Activated T-cell treated with anti-CD3 and anti-CD28 coated beads, Interleukin-2, amount 50 U/mL, for 72 hours (primary cell): ENCODE measurements at regions not wholly inside any gene's neighbourhood (a gene's known extent, or its start where the extent isn't known, plus 50 kb on each side); places are given as distances from the start of the nearest gene placed in this dataset.

Experiments
- ATAC-seq, 2 donors: fragments of 150-1000 bp; cut with Tn5 transposase; replicated peaks in 1 of 2; 2 replicates each; pipeline ENCODE4 v1.10.0; 2021; ENCODE audit warnings: moderate library complexity in 2 of 2, mild to moderate bottlenecking in 1 of 2
- DNase-seq, 2 donors: peaks; one replicate each; pipeline ENCODE4 v3.0.0; 2021 to 2022; ENCODE audit warnings: mixed read lengths in 1 of 2
- H3K27ac Mint-ChIP-seq: one replicate; pipeline ENCODE4 v1.8.0; 2022; ENCODE audit warnings: mild to moderate bottlenecking, moderate library complexity, mixed read lengths
- H3K27me3 Mint-ChIP-seq: one replicate; pipeline ENCODE4 v1.8.0; 2022; ENCODE audit warnings: low read depth, mixed read lengths
- H3K36me3 Mint-ChIP-seq, 2 donors: one replicate each; pipeline ENCODE4 v1.8.0; 2022; ENCODE audit warnings: mixed read lengths in 2 of 2, mild to moderate bottlenecking in 1 of 2; ENCODE audit not compliant: insufficient read depth in 2 of 2
- H3K4me1 Mint-ChIP-seq: one replicate; pipeline ENCODE4 v1.8.0; 2022; ENCODE audit warnings: low read depth, mixed read lengths
- H3K4me3 Mint-ChIP-seq, 2 donors: one replicate each; pipeline ENCODE4 v1.8.0; 2022; ENCODE audit warnings: mild to moderate bottlenecking in 2 of 2, mixed read lengths in 2 of 2, moderate library complexity in 2 of 2
- H3K9me3 Mint-ChIP-seq, 2 donors: one replicate each; pipeline ENCODE4 v1.8.0; 2022; ENCODE audit warnings: mixed read lengths in 2 of 2

DNA sequence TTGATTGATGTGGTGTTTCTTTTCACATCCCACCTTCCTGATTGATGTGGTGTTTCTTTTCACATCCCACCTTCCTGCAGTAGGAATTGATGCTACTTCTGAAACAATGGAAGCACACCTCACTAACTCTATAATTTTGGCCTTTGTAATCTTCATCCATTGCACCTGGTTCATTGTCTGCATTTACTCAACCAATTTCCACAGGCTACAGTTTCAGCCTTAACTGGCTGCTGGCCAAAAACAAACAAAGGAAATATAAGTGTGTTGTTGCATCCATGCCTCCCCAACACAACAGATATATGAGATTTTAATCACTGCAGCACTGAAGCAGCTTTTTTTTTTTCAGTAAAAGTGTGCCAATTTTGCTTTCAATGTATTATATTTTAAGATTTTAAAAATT lies 867.6 kb upstream of the PCDH7 start:
- H3K36me3 Mint-ChIP-seq = no peaks in the 10 kb centered on the region
- ATAC-seq (no peak), DNase-seq (no peak)
- H3K27me3 Mint-ChIP-seq = no peaks in the 10 kb centered on the region
- H3K4me3 Mint-ChIP-seq = no peak overlapping the region
- H3K27ac Mint-ChIP-seq = no peak overlapping the region
- H3K9me3 Mint-ChIP-seq = peaks cover 6 to 11% of the 10 kb centered on the region in 2 donors
- H3K4me1 Mint-ChIP-seq = no peaks in the 10 kb centered on the region

DNA sequence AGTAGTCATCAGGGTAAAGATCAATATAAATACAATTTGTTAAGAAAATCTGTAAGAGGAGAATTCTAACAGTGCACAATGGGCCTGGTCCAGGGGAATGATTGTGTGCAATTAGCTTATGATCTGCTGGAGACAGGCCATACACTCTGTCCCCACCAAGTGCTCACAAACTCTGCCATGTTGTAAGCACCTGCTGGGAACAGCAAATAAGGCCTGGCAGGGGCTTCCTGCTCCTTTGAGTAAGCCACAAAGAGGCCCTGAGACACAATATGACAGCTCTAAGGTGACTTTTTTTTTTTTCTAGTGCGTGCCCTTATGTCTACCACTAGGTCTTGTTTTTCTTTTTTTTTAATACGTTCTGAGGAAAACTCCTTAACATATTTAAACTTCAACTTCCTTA lies 866.3 kb upstream of the PCDH7 start:
- Mint-ChIP-seq H3K27me3 (no peaks in the 10 kb centered on the region), H3K36me3 (no peaks in the 10 kb centered on the region), H3K27ac (no peak overlapping the region), H3K9me3 (peaks cover 5 to 14% of the 10 kb centered on the region in 2 donors), H3K4me3 (no peak overlapping the region), H3K4me1 (no peaks in the 10 kb centered on the region)
- ATAC-seq (no peak), DNase-seq (no peak)

DNA sequence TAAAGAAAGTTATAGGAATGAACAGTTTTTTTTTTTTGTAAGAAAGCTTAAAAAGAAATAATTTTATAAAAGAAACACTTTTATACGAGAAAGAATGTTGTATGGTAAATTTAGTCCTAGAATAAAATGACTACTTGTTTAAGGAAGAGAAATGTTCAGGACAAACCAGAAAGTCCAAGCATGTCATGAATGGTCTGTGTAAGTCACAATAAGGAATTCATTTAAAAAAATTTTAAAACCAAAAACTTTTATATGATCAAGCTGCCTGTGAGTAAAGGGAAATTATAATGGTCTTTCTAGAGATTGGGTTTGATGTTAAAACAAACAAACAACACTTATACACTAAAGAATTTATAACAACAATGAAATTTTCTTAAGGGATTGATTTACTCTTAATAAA lies 858.9 kb upstream of the PCDH7 start:
- no peak for DNase-seq
- Mint-ChIP-seq H3K4me3 (no peak overlapping the region), H3K27ac (no peak overlapping the region), H3K36me3 (peaks cover 0 to 2% of the 10 kb centered on the region in 2 donors), H3K9me3 (peaks cover 5 to 13% of the 10 kb centered on the region in 2 donors), H3K27me3 (no peaks in the 10 kb centered on the region), H3K4me1 (no peaks in the 10 kb centered on the region)
- ATAC-seq = no peak

DNA sequence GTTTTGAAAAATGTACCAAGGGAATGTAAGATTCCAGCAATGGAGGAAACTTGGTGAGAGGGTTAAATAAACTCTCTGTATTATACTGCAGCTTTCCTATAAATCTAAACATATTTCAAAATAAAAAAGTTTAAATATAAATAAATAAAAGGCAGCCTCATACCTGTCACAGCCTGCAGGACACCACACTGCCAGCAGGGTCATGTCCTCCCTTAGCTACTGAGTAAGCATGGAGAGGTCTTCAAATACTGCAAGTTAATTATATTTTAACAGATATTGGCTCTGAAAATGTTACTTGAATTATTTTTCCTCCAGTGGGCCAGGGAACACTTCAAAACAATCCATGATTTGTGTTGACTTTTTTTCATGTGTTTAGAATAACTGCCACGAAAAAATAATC lies 852.8 kb upstream of the PCDH7 start:
- H3K4me3 Mint-ChIP-seq = no peak overlapping the region
- H3K27me3 Mint-ChIP-seq = no peaks in the 10 kb centered on the region
- no peak for DNase-seq
- peaks cover 5 to 6% of the 10 kb centered on the region in 2 donors for H3K9me3 Mint-ChIP-seq
- no peak overlapping the region for H3K27ac Mint-ChIP-seq
- no peak for ATAC-seq
- no peaks in the 10 kb centered on the region for H3K36me3 Mint-ChIP-seq
- H3K4me1 Mint-ChIP-seq = no peaks in the 10 kb centered on the region

DNA sequence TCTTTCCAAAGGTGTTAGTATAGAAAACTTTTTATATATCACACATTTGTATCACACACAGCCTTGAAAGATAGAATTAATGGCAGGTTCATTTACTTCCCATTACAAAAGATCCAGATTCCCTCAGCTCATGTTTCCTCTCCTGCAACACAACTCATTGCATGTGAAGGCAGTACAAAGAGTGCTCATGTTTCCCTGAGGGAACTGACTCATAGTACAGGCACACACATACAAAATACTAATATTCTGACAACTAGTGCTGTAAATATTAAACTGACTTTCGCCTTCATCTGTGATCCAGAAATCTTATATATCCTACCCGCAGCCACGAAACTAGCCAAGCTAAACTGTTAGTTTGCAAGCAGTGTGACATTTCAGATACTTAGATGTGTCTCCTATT lies 819.8 kb upstream of the PCDH7 start:
- DNase-seq (no peak), ATAC-seq (no peak)
- Mint-ChIP-seq H3K36me3 (no peaks in the 10 kb centered on the region), H3K27ac (no peak overlapping the region), H3K4me3 (no peak overlapping the region), H3K27me3 (no peaks in the 10 kb centered on the region), H3K9me3 (peaks cover 4 to 5% of the 10 kb centered on the region in 2 donors), H3K4me1 (no peaks in the 10 kb centered on the region)

DNA sequence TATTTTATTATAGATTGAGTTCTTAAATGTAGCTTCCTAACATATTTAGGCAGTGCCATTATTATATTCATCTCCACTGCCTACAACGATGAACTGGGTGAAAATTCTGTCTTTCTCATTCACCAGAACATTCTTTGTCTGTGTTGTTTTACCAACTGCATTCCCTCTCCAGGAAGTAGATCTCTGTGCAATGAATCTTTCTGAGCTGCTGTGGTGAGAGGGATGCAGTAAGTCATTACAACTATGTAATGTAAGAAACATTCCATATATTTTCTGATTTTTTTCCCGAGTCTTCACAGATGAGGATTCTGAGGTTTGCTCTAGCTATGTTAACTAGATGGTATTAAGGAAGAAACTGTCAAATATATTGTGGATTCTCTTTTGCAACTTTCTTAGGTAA lies 811.9 kb upstream of the PCDH7 start:
- H3K9me3 Mint-ChIP-seq = peaks cover 2 to 5% of the 10 kb centered on the region in 2 donors
- H3K36me3 Mint-ChIP-seq = no peaks in the 10 kb centered on the region
- no peaks in the 10 kb centered on the region for H3K27me3 Mint-ChIP-seq
- H3K4me1 Mint-ChIP-seq = no peaks in the 10 kb centered on the region
- H3K4me3 Mint-ChIP-seq = no peak overlapping the region
- DNase-seq (no peak), ATAC-seq (no peak)
- no peak overlapping the region for H3K27ac Mint-ChIP-seq

DNA sequence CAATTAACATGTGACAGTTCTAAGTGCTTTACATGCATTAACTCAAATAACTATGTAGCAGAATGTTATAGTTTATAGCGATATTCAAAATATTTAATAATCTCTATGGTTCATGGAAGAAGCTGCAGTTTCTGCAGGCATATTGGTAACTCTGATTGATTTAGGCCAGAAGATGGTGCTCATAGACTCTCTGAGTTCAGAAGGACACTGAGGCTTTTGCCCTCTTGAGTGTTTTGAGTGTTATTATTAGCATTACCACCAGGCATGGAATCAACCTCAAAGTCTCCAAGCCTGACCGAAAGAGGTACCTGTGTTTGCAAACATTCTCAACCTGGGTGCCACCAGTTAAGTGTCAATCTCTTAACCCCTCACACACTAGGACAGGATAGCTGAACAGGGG lies 792.3 kb upstream of the PCDH7 start:
- no peak overlapping the region for H3K27ac Mint-ChIP-seq
- ATAC-seq (no peak), DNase-seq (no peak)
- H3K9me3 Mint-ChIP-seq = peaks cover 8 to 11% of the 10 kb centered on the region in 2 donors
- no peaks in the 10 kb centered on the region for H3K36me3 Mint-ChIP-seq
- H3K27me3 Mint-ChIP-seq = no peaks in the 10 kb centered on the region
- H3K4me3 Mint-ChIP-seq = no peak overlapping the region
- no peaks in the 10 kb centered on the region for H3K4me1 Mint-ChIP-seq

DNA sequence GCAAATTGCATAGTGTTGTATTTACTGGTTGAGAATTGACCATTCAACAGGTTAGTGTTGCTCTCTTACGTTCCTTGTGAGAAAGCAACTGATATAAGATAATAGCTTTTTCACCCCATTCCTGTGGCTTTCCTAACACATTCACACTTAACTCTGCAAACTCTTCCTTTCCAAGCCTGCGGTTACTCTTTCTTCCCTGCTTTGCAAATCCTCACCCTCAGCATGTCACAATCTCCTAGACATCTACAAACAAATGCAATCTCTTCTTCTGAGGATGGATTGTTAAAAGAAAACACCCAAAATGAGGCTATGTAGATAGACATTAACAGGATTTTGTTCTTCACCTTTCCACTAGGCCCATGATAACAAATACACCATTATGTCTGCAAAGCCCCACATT lies 771.7 kb upstream of the PCDH7 start:
- ATAC-seq (no peak), DNase-seq (no peak)
- Mint-ChIP-seq H3K36me3 (peaks cover 1 to 2% of the 10 kb centered on the region in 2 donors), H3K9me3 (peaks cover 7 to 10% of the 10 kb centered on the region in 2 donors), H3K4me3 (no peak overlapping the region), H3K27ac (no peak overlapping the region), H3K4me1 (no peaks in the 10 kb centered on the region), H3K27me3 (no peaks in the 10 kb centered on the region)

DNA sequence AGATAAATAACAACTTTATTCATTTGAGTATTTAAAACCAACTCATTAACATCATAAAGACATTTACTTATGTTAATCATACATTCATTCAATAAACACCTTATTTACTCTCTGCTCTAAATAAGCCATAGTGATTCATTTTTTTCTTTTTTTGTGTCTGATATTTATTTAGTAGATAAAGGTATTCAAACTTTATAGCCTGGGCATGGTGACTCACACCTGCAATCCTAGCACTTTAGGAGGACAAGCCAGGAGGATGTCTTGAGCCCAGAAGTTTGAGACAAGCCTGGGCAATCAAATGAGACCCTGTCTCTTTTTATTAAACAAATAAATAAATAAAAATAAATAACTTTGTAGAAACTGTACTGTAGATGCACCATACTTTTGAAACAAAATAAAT lies 771.3 kb upstream of the PCDH7 start:
- no peaks in the 10 kb centered on the region for H3K27me3 Mint-ChIP-seq
- H3K9me3 Mint-ChIP-seq = peaks cover 7 to 8% of the 10 kb centered on the region in 2 donors
- DNase-seq = no peak
- peaks cover 1 to 2% of the 10 kb centered on the region in 2 donors for H3K36me3 Mint-ChIP-seq
- ATAC-seq = no peak
- no peak overlapping the region for H3K27ac Mint-ChIP-seq
- no peaks in the 10 kb centered on the region for H3K4me1 Mint-ChIP-seq
- H3K4me3 Mint-ChIP-seq = no peak overlapping the region

DNA sequence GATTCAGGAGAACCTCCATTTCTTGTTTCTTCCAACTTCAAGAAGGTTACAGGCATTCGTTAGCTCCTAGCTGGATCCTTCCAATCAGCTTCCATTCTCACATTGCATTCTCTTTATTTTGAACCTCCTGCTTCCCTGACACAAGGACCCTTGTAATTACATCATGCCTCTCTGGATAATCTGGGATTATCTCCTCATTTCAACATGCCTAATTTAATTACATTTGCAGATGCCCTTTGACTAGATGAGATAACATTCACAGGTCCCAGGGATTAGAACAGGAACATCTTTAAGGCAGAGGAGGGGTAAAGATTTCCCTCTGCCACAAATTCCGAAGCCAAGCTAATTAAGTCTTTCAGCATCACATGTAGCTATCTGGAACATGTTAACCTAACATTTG lies 753.8 kb upstream of the PCDH7 start:
- Mint-ChIP-seq H3K27me3 (no peaks in the 10 kb centered on the region), H3K4me3 (no peak overlapping the region), H3K9me3 (peaks cover 0 to 5% of the 10 kb centered on the region in 2 donors), H3K27ac (no peak overlapping the region), H3K4me1 (no peaks in the 10 kb centered on the region), H3K36me3 (no peaks in the 10 kb centered on the region)
- DNase-seq (no peak), ATAC-seq (no peak)

DNA sequence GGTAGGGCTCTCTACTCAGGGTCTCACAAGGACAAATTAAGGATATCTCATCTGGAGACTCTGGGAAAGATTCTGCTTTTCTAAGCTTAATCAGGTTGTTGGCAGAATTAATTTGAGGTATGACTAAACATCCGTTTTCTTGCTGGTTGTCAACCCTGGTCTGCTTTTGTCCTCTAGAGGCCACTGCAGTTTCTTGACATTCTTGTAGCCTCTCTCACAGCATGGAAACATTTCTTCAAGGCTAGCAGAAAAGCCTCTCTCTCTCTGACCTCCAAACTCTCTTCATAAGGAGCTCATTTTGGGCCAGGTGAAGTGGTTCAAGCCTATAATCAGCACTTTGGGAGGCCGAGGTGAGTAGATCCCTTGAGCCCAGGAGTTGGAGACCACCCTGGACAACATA lies 749.5 kb upstream of the PCDH7 start:
- Mint-ChIP-seq H3K9me3 (peaks cover 0 to 2% of the 10 kb centered on the region in 2 donors), H3K4me3 (no peak overlapping the region), H3K27me3 (no peaks in the 10 kb centered on the region), H3K36me3 (no peaks in the 10 kb centered on the region), H3K27ac (no peak overlapping the region), H3K4me1 (no peaks in the 10 kb centered on the region)
- DNase-seq (no peak), ATAC-seq (no peak)

DNA sequence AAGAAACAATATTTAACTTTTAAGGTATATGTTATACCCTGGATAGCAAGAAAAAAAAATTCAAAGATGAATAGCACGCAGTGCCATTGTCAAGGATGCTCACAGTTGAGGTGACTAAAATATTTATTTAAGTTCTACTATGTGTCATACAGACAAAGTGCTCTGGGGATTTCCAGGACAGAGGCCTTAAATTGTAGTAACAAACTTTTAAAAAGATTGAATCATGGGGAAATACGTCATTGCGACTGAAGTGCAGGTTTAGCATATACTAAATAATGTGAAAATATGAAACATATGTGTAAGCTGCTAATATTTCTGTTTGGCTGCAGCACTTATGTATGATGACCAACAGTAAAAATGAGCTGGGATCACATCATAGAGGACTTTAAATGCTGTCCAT lies 748.0 kb upstream of the PCDH7 start:
- H3K4me1 Mint-ChIP-seq = no peaks in the 10 kb centered on the region
- ATAC-seq = no peak
- H3K4me3 Mint-ChIP-seq = no peak overlapping the region

DNA sequence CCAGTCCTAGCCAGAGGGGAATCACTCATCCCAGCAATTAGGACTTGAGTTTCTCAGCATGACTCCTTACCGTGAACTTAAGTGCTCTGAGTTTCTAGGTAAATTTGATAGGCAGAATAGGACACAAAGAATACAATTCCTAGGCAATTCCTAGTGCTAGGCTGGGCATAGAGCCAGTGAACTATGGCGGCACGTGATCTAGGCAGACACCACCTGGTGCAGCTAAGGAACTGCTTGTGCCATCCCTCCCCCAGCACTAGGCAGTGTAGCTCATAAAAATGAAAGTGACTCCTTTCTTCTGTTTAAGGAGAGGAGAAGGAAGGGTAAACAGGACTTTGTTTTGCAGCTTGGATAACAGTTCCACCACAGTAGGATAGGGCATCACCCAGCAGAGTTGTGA lies 736.3 kb upstream of the PCDH7 start:
- no peak overlapping the region for H3K27ac Mint-ChIP-seq
- no peaks in the 10 kb centered on the region for H3K36me3 Mint-ChIP-seq
- no peaks in the 10 kb centered on the region for H3K27me3 Mint-ChIP-seq
- no peaks in the 10 kb centered on the region for H3K4me1 Mint-ChIP-seq
- no peak for ATAC-seq
- H3K4me3 Mint-ChIP-seq = no peak overlapping the region
- H3K9me3 Mint-ChIP-seq = peaks cover 7 to 11% of the 10 kb centered on the region in 2 donors
- DNase-seq = no peak

More for the DNA sequence above, 748.0 kb upstream of the PCDH7 start:
- Mint-ChIP-seq H3K36me3 (no peaks in the 10 kb centered on the region), H3K9me3 (peaks cover 2 to 3% of the 10 kb centered on the region in 2 donors), H3K27me3 (no peaks in the 10 kb centered on the region), H3K27ac (no peak overlapping the region)
- DNase-seq = no peak

DNA sequence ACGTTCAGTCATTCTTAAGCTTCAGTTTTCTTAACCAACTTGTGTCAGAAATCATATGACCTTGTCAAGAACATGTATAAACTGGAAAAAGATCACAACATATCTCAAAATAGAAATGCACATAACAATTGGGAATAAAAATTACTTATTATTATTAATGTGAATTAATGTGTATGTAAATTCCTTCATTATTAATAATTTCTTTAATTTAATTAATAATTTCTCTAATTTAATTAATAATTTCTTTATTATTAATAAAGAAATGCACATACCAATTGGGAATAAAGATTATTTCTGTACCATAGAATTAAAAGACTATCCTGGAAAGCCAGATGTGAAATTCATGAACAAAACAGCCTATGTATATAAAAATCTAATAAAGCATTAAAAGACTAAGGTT lies 718.5 kb upstream of the PCDH7 start:
- ATAC-seq (no peak), DNase-seq (no peak)
- Mint-ChIP-seq H3K9me3 (peaks cover 4% of the 10 kb centered on the region in 2 donors), H3K4me1 (no peaks in the 10 kb centered on the region), H3K36me3 (no peaks in the 10 kb centered on the region), H3K4me3 (no peak overlapping the region), H3K27ac (no peak overlapping the region), H3K27me3 (no peaks in the 10 kb centered on the region)
